ENCODE measurements at regions not wholly inside any gene's neighbourhood (a gene's known extent, or its start where the extent isn't known, plus 50 kb on each side); places are given as distances from the start of the nearest gene placed in this dataset.

DNA sequence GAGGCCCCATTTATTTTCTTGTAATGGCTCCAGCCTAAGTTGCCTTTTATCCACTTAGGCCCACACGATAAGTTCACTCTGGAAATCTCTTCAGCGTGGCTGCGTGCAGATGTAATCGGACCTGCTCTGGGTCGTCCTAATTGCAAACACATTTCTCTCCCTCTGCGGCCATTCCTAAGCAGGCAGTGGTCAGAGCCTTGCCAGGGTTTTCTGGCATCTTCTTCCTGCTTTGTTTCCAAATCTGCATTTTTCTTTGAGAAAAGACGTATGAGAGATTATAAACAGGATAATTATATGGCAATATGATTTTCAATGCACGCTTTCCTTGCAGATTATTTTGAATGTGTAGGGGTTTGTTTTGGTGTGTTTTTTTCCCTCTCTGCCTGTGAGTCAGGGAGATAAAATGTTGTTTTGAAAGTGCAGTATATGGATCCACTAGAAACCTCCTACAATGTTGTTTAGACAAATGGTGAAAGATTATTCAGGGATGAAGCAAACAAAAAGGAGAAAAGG lies 239.4 kb upstream of the TANK start:
- DNase-seq (ENCODE audit: low read depth, low spot score), result no peak
- no peak overlapping the region for H3K4me3 ChIP-seq (ENCODE audit: low read length)

DNA sequence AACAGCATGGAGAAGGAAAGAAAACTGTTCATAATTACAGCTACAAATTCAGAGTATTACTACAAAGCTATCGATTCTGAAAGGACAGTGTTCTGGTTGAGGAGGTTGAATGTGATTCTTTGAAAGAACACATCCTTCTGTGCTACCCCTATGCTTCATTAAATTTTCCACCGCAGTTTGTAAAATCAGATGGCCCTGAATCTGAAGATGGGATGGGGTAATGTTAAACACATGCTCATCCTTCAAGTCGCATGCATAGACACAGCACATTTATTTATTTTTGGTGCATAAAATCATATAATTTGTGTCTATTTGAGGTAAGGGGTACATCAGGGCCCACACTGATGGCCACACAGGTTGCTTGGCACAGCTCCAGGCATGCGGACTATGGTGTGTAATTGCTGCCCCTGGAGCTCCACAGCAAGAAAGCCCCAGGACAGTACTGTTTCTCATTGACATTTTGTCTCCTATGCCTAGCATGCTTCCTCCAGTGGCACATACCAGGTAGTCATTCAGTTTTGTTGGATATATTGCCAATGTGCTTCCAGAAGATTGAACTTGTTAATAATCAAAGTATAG lies 238.8 kb upstream of the TANK start:
- no peak for DNase-seq (ENCODE audit: low read depth, low spot score)
- no peak overlapping the region for H3K4me3 ChIP-seq (ENCODE audit: low read length)

DNA sequence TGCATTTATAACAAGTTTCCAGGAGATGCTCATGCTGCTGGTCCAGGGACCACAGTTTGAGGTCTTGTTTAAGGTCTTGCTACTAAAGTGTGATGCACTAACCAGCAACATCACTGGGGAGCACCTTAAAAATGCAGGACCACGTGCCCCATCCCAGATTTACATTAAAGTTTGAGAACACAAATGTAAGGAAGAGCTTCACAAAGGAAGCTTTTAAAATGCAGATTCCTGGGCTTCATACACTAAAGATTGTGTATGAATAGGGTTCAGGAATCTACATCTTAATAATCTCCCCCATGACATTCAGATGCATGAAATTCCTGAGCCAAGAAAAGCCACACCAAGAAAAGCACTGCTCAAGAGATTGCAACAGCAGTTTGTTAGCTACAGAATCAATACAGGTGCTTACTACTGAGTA lies 235.3 kb upstream of the TANK start:
- no peak overlapping the region for H3K4me3 ChIP-seq (ENCODE audit: low read length)
- no peak for DNase-seq (ENCODE audit: low read depth, low spot score)

DNA sequence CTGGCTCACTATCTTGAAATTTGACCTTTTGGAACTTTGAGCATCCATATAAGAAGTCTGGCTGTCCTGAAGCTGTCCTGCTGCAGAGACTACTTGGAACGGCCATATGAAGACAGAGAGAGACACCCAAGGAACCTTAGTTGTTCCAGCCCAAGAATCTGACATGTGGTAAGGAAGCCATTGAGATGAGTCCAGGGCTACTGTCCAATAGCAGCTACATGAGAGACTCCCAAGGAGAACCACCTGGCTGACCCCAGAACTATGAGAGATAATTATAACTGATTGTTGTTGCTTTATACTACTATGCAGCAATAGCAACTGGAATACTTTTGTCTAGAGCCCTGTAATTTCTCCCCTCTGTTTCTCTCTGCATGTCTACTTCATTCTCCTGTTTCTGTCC lies 234.3 kb upstream of the TANK start:
- DNase-seq (ENCODE audit: low read depth, low spot score), result no peak
- H3K4me3 ChIP-seq (ENCODE audit: low read length), result no peak overlapping the region

DNA sequence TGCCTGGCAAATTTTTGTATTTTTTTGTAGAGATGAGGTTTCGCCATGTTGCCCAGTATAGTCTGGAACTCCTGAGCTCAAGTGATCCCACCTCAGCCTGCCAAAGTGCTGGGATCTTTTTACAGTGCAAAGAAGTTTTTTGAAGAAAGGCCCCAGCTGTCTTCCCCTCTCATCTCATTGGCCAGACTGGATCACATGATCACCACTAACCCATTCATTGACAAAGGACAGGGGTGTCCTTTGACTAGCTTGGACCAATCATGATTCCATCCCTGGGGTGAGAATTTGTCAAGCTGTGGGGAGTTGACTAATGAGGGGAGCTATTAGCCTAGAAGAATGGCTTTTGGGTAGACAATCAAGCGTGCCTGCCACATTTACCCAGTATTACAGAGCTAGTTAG lies 232.9 kb upstream of the TANK start:
- DNase-seq (ENCODE audit: low read depth, low spot score), result no peak
- no peak overlapping the region for H3K4me3 ChIP-seq (ENCODE audit: low read length)

DNA sequence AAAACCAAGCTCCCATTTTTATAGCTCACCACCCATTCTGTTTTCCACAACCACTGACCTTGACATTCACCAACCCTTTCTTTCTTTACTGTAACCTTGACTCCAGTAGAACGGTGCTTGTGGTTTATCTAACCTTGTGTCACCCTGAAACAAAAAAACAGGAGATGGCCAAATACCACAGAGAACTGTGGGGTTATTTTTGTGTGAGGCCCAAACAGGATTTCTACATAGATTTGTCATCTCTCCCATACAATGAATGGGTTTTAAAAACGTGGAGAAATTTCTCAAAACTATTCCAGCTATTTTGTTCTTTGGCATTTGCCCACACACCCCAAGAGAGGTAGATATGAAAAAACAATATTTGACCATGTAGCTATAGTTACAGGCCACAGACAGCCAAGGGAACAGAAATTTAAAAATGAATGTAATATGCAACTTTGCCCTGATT lies 231.3 kb upstream of the TANK start:
- H3K4me3 ChIP-seq (ENCODE audit: low read length), result no peak overlapping the region
- DNase-seq (ENCODE audit: low read depth, low spot score), result no peak

DNA sequence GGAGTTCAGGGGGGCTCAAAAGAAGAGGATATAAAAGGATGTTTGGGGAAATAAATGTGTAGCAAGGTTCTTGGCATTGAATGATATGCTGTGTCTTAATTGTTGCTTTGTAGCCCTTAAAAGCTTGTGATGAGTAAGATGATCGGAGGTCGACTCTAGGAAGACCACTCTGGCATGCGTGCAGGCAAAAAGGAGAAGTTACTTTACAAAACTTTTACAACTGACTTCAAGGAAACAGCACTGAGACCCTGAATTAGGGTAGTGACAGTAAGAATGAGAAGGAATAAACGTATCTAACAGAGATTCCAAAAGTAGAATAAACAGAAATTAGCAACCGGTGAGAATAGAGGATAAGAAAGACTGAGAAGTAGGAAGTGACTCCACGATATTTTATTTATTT lies 228.7 kb upstream of the TANK start:
- DNase-seq (ENCODE audit: low read depth, low spot score), result no peak
- no peak overlapping the region for H3K4me3 ChIP-seq (ENCODE audit: low read length)

DNA sequence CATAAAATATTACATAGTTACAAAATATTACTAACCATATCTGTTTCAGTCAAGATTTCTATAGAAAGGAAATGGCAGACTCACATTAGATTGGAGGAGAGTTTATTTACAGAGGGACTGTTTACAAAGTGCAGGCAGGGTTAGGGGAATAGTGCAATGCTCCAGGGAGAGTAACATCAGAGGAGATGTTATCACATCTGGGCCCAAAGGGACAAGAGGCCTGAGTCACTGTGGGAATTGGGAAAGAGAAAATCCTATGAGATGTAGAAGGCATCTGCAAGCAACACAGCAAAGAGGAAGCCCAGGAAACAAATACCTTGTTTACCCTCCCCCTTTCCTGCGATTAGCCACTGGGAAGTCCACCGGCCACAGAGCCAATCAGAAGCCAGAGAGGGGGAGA lies 227.3 kb upstream of the TANK start:
- H3K4me3 ChIP-seq (ENCODE audit: low read length), result no peak overlapping the region
- DNase-seq (ENCODE audit: low read depth, low spot score), result no peak

DNA sequence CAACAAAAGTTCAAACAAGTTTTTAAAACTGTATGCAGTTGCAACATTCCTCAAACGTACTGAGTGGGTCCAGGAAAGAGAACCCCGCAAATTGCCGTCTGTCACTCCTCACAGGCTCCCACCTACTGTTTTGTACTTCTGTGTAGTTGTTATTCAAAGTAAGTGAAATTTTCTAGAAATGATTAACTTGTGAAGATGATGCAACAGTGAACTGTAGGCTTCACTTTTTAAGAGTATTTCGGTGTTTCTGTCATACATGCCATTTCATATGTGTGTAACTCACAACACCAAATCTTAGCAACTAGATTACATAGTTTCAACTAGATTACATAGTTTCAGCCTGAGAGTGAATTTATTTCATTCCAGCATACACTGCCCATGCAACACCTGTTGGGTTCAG lies 226.0 kb upstream of the TANK start:
- no peak overlapping the region for H3K4me3 ChIP-seq (ENCODE audit: low read length)
- no peak for DNase-seq (ENCODE audit: low read depth, low spot score)

DNA sequence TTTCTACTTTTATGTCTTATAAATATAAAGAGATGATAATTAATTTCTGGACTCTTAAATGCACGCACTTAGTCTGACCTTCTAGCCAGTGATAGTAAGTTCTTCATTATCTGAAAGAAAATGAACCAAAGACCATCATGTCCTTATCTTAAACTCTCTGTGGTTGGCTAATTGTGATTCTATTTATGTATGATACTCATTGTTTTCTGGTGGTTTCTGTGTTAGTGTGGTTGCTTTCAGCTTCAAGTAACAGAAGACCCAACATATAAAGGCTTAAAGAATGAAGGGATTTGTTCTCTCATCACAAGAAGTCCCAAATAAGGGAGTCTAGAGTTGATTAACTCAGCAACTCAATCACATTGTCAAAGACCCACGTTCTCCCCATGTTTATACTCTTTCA lies 225.2 kb upstream of the TANK start:
- DNase-seq (ENCODE audit: low read depth, low spot score), result no peak
- no peak overlapping the region for H3K4me3 ChIP-seq (ENCODE audit: low read length)

DNA sequence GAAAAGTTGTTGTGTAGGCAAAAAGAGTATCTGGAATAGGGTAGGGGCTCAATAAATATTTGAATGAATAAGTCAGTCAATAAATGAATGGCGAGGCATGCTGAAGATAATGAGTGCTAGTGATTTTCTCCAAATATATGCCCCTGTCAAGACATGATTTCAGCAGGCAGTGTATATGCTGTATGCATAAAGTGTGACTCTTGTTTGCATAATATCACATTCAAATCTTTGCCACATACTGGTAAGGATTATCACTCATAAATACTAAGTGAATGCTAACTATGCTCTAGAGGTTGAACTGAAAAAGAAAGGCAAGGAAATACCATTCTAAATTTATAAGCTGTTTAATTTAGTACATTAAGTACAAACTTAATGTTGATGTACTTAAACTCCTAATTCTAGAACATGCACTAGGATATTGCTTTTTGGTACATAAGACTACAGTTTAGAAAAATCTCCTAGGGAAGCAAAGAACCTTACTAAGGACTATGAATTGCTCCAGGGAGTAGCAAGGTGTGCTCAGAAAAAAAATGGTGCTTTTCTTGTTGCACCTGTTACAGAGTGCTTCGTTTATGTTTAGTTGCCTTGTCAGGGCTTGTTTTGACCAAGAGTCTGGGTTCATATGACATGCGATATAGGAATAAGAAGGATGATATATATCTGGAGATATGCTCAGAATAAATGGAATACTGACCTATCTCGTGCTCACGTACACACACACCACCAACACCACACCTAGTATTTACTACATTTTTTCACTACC lies 224.0 kb upstream of the TANK start:
- DNase-seq (ENCODE audit: low read depth, low spot score), result no peak
- H3K4me3 ChIP-seq (ENCODE audit: low read length), result no peak overlapping the region

DNA sequence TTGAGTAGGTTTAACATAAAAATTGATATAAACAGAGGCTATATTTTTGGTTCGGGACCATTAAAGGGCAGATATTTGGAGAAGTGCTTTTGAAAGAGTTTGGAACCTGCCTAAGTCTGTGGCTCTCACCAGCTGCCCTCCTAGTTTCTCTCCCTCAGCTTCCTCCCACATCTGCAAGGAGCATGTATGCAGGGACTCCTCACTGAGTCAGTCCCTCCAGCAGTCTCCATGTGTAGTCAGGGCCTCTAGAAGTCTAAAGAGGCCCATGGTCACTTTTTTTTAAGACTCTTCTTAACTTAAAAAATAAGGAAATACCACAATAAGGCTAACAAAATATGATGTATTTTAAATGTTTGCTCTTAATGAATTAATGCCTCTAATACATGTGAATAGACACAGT lies 220.0 kb upstream of the TANK start:
- DNase-seq (ENCODE audit: low read depth, low spot score), result no peak
- H3K4me3 ChIP-seq (ENCODE audit: low read length), result no peak overlapping the region

DNA sequence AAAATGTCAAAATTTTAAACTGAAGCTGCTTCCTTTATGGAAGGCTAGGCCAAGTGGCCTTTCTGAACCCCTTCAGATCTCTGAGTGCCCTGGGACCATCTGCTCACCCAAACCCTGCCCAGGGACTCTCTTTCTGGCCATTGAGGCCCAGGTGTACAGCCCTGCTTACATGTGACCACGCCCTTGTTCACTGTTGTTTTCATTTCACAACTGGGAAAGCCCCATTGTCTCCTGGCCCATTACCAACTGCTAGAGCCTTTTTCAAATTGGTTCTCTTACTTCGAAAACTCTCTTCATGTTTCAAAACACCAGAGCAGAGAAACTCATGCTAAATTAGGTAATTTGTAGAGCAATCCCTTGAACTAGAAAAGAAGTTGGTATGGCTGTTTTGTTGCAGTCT lies 219.5 kb upstream of the TANK start:
- DNase-seq (ENCODE audit: low read depth, low spot score), result no peak
- H3K4me3 ChIP-seq (ENCODE audit: low read length), result no peak overlapping the region

DNA sequence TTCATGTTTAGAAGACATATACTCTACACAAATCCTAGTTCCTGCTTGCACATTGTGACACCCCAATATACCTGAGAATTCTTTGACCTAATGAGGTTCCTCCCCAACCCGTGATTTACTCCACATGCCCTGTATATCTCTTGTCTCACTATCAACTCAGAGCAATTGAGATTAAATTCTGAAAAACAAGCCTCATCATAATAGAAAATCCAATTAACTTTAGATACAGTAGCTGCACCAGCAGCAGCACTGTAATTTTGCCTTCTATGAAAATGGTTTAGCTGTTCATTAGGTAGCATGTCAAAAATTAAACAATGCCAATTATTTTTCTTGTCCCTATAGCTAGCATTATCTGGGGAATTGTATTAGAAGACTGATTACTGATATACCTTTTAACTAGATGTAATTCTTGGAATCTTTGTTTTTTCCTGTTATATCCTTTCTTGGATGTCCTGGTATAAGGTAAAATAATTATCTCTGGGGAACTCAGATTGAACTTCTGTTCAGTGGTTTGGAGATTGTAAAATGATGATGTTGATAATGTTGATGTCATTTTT lies 218.9 kb upstream of the TANK start:
- no peak for DNase-seq (ENCODE audit: low read depth, low spot score)
- no peak overlapping the region for H3K4me3 ChIP-seq (ENCODE audit: low read length)

DNA sequence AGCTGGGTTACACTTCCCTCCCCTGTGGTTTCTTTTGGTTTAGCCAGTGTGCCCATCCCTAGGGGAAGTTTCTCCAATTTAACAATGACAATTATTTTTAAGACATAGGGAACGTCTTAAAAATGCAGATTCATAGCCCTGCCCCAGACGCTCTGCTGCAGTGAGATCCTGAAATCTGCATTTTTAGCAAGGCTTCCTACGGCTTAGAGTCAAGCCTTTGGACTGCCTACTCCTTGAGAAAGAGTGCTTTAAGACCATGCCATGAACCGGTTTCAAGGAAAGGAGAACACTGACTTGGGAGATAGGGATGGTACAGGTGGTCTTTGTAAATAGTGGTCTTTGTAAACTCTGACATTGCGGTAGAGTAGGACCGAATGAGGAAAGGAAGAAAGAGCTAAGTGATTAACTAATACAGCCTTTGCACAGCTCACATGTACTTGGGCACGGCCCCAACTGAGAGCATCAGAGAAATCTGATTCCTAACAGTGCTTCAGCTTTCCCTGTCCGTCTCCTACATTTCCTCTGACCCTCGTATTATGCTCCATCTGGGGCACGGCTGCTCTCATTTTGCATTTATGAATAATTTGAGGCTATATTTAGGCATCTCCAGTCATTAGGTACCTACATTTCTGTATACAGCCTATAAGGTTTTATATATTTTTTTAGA lies 217.6 kb upstream of the TANK start:
- no peak overlapping the region for H3K4me3 ChIP-seq (ENCODE audit: low read length)
- no peak for DNase-seq (ENCODE audit: low read depth, low spot score)

DNA sequence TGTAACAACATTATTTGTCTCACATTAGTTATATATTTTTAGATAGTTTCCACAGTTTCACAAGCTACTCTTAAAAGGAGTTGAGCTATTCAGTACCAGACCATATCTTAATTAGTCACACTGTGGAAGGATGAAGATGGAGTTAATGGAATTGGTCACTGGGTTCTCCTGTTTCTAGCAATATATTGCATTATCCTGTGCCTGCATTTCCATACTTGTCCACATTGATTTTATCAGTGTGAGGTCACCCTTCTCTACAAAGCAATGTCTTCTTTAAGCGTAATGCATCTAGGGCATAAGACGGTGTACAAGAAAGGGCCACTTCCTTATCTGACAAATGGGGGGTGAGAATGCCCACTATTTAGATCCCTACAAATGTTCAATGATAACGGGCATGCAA lies 216.8 kb upstream of the TANK start:
- no peak overlapping the region for H3K4me3 ChIP-seq (ENCODE audit: low read length)
- no peak for DNase-seq (ENCODE audit: low read depth, low spot score)

DNA sequence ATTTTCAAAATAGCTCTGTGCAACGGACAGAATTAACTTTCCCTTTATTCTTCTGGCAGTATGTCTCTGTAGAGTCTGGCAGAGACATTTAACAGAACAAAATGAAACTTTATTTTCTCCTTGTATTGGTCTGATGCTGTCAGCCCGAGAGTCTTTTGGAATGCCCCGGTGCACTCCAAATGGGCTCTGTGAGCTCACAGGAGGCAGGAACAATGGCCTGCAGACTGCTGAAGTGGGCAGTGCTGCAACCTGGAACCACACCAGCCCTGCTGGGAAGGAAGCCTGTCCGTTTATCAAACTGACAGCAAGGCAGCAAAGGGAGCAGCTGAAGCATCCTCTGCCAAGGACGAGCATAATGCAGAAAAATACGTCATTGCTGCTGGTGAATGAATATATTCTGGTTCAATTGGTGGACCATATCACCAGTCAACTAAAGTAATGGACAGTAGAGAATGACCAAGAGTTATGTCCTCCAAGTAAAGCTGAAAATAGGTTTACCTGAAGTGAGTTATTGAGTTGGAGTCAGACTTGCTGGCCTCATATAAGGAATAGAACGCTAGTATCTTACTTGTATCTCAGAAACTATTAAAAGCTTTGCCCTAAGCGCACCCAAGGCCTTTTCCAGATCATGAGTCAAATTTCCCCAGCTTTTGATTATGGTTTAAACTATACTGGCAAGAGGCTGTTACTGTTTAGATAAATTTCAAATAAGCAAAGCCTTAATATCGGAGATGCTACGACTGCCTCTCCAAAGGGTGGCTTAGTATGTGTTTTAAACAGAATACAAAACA lies 207.6 kb upstream of the TANK start:
- DNase-seq (ENCODE audit: low read depth, low spot score), result no peak
- no peak overlapping the region for H3K4me3 ChIP-seq (ENCODE audit: low read length)

DNA sequence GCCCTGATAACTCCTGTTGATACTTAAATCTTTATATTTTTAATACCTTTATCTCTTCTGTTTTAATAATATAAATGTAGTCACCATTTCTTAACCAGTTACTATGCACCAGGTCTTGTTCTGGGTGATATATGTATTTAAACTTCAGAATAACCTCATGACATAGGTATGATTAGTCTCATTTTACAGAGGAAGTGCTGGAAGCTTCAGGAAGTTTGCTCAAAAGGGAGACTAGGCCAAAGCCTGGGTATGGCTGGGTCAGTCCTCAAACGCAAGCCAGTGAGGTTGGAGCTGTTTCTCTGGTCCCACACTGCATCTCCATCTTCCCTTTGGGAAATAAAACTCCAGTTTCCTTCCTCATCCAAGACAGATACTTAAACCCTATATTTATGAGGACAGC lies 204.7 kb upstream of the TANK start:
- no peak for DNase-seq (ENCODE audit: low read depth, low spot score)

DNA sequence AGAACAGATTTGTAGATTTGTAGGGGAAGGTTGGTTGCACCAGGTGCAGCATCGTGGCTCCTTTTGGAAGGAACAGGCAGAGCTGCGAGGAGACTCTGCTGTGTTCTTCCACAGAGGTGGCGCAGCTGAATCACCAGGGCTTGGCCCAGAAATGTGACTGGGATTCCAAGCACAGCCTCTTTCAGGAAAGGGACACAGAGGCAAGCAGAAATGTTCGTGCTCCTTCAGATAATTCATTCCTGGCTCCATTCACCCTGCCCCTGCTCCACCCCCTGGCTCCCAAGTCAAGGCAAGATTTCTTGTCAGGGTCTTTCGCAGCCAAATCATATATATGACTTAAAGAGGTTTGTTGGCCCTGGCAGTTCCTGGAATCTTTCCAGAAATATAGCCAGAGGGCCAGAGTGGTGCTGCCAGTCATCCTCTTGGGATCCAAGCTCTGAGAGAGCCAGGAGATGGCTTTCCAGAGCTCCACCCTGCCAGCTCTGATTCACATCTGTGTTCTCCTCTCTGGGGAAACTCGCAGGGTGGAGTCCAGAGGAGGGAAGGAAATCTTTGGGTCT lies 203.9 kb upstream of the TANK start:
- DNase-seq (ENCODE audit: low read depth, low spot score), result no peak
- no peak overlapping the region for H3K4me3 ChIP-seq (ENCODE audit: low read length)

More for the DNA sequence above, 204.7 kb upstream of the TANK start:
- H3K4me3 ChIP-seq (ENCODE audit: low read length), result no peak overlapping the region
